HG02678 (cell line): ENCODE measurements at regions not wholly inside any gene's neighbourhood (a gene's known extent, or its start where the extent isn't known, plus 50 kb on each side); places are given as distances from the start of the nearest gene placed in this dataset.
A peak's percentile ranks its signal among the peaks of the same experiment; 100 is the strongest.

Experiments used
- ATAC-seq: cut with Tn5 transposase; IDR thresholded peaks from one replicate; pipeline ENCODE4 v1.9.1; 2021; ENCODE audit warnings: mild to moderate bottlenecking, moderate library complexity; ENCODE audit not compliant: unreplicated experiment

DNA sequence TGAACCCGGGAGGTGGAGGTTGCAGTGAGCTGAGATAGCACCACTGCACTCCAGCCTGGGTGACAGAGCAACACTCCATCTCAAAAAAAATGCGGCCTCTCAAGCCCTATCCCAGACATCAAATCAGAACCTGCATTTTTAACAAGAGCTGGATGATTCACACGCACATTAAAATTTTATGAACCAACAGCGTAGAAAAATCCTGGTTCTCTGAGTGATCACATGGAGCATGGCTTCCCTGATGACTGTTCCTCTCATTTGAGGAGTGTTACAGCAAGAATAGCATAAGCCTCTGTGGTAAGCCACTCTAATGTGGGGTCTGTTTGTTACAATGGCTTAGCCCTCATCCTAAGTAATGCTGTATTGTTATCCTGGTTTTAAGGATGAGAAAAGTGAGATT lies 163.6 kb downstream of the BRMS1L start:
- no peak for ATAC-seq

DNA sequence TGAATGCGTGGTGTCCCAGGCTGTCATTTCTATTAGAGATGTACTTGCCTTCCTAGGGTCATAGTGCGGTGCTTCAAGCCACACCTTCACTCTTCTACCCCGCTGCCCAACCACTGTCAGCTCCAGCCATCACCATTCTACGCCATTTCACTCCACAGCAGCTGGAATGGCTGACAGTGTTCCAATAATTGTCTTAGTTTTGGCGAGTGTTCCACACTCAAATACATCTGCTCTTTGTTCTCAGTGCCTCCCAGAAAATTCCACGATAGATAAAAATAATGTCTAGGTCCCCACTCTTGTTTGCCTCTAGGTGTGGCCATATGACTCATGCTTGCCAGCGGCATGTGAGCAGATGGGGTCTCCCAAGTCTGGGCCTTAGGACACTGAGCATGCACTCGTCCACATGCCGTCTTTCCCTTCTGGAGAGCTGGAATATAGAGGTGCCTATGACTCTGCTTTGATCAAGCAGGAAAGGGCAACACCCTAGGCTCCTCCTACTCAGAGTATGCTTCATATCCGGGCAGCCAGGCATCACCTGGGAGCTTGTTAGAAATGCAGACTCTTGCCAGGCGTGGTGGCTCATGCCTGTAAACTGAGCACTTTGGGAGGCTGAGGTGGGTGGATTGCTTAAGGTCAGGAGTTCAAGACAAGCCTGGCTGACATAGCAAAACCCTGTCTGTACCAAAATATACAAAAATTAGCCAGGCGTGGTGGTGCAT lies 163.0 kb downstream of the BRMS1L start:
- no peak for ATAC-seq

DNA sequence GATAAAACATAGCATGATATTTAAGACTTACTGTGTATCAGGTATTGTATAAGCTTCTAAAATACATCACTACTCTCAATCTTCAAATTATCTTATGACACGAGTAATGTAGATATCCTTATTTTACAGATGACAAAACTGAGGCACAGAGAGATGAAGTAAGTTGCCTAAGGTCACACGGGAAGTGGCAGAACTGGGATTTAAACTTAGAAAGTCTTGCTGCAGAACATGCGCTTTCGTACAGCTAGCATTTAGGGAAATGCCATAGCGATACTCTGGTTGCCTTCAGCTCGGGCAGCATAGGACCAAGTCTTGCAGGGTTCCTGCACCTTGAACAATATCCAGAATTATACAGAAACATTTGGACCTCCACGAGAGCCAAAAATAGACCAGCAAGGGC lies 162.4 kb downstream of the BRMS1L start:
- no peak for ATAC-seq

GRCh38 chr14:35987731-35988130 lies 161.6 kb downstream of the BRMS1L start:
- ATAC-seq: no peak

- ATAC-seq: peak; percentile 85
Observed at GRCh38 chr14:35986219-35986573, 160.1 kb downstream of the BRMS1L start.

GRCh38 chr14:35985474-35986218 lies 159.5 kb downstream of the BRMS1L start:
- no peak for ATAC-seq

- ATAC-seq: no peak
Observed at GRCh38 chr14:35979531-35979930, 153.4 kb downstream of the BRMS1L start.

DNA sequence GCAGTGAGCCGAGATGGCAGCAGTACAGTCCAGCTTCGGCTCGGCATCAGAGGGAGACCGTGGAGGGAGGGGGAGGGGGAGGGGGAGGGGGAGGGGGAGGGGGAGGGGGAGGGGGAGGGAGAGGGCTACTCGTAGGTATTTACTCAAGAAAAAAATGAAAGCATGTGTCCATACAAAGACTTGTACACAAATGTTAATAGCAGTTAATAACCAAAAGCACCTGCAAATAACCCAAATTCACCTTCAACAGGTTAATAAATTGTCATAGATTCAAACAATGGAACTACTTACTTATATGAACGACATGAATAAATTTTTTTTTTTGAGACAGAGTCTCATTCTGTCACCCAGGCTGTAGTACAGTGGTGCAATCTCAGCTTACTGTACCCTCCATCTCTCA lies 152.4 kb downstream of the BRMS1L start:
- ATAC-seq: no peak

DNA sequence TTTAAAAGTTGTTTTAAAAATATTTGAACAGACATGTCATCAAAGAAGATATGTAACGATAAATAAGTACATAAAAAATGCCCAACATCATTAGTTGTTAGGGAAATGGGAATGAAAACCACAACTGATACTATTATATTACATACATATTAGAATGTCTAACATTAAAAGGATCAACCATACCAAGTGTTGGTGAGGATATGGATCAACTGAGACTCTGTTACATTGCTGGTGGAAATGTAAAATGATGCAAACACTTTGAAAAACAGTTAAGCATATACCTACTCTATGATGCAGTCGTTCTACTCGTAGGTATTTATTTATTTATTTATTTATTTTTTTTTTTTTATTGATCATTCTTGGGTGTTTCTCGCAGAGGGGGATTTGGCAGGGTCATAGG lies 149.7 kb downstream of the BRMS1L start:
- ATAC-seq: no peak

- no peak for ATAC-seq
Observed at GRCh38 chr14:35973770-35974169, 147.6 kb downstream of the BRMS1L start.

DNA sequence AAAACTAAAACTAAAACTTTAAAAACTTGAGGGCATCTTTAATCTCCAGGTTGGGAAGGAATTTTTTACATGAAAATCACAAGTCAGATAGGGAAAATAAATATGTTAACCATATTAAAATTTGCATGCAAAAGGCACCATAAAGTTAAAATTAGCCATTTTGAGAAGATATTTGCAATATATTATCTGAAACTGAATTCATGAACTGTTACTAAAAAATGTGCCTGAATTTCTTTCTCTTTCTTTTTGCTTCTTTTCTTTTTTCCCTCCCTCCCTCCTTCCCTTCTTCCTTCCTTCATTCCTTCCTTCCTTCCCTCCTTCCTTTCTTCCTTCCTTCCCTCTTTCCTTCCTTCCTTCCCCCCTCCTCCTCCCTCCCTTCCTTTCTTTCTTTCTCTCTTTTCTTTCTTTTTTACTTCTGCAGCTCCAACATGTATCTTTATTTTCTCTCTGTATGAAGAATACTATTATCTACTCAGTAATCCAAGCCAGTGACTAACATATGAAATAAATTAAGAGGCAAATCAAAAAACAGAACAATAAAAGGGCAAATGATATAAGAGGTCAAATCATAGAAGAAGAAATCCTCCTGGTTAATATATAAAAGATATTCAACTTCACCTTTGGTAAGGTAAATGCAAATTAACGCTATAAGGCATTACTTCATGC lies 146.0 kb downstream of the BRMS1L start:
- ATAC-seq: no peak

DNA sequence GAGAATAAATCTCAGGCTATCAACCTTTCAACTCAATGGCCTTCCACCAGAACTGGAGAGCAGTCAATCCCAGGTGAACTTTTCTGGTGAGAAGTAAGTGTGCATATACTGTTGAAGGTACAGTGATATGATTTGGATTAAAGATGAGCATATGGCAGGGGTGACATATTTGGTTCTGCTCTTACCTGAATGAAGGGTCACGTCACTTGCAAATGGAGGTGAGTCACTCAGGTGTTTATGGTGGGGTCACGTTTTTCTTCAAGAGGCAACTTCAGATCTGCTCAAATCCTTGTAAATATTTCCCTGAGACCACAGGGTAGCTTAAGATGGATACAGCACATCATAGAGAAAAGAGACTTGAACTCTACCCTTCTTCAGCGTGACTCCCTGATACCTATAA lies 143.2 kb downstream of the BRMS1L start:
- ATAC-seq: no peak

DNA sequence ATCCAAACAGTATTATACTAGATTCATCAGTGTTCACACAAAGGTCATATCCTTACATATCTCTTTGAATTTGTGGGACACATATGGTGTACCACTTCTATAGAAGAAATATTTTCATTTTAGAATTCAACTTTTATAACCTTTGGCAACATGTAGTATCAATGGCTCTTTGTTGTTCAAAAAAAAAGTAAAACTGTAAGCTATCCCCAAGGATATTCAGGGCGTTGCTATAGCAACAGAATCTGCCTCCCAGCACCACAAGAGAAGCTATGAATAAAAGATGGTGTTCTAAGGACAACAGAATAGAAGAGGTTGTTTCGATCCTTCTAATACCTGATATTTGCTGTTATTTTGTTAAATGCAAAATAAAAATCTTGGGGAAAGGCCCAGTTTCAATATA lies 139.3 kb downstream of the BRMS1L start:
- ATAC-seq: no peak

- ATAC-seq: no peak
Observed at GRCh38 chr14:35964697-35965286, 138.7 kb downstream of the BRMS1L start.

- ATAC-seq: peak; percentile 48
Observed at GRCh38 chr14:35963209-35963608, 137.1 kb downstream of the BRMS1L start.

DNA sequence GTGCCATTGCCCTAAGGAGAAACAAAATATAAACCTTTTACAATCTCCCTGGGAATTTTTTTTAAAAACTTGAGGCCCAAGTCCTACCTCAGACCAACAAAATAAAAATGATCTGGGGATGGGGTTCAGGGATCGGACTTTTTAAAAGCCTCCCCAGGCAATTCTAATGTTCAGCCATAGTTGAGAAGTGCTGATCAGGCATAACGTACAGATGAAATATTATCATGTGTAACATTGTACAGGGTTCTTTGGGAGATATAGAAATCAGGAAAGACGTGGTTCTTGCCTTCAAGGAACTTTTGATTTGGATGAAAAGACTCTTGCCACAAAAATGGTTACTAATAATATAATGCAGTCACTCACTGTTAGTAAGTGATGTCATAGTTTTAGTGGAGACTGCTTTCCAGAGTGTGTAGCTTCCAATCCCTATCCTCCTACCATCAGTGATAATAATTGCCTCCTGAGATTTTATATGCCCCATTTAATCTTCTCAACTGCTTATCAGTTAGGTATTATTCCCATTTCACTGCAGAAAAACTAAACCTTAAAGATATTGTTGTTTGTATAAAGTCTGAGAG lies 135.6 kb downstream of the BRMS1L start:
- ATAC-seq: no peak

GRCh38 chr14:35959835-35960234 lies 133.7 kb downstream of the BRMS1L start:
- ATAC-seq: no peak

- ATAC-seq: no peak
Observed at GRCh38 chr14:35958499-35958898, 132.4 kb downstream of the BRMS1L start.

- no peak for ATAC-seq
Observed at GRCh38 chr14:35956376-35957085, 130.4 kb downstream of the BRMS1L start.

- no peak for ATAC-seq
Observed at GRCh38 chr14:35952584-35952983, 126.4 kb downstream of the BRMS1L start.
